GM18868 (cell line): ENCODE measurements at regions not wholly inside any gene's neighbourhood (a gene's known extent, or its start where the extent isn't known, plus 50 kb on each side); places are given as distances from the start of the nearest gene placed in this dataset.
"Not testable (repeated sequence)": the region's sequence is repeated elsewhere in the genome, so short reads cannot be mapped to it uniquely, and the experiment has no call there.

Source experiments
- ATAC-seq: cut with Tn5 transposase; IDR thresholded peaks from one replicate; pipeline ENCODE4 v1.9.1; 2021; ENCODE audit warnings: mild to moderate bottlenecking, moderate library complexity; ENCODE audit not compliant: unreplicated experiment

DNA sequence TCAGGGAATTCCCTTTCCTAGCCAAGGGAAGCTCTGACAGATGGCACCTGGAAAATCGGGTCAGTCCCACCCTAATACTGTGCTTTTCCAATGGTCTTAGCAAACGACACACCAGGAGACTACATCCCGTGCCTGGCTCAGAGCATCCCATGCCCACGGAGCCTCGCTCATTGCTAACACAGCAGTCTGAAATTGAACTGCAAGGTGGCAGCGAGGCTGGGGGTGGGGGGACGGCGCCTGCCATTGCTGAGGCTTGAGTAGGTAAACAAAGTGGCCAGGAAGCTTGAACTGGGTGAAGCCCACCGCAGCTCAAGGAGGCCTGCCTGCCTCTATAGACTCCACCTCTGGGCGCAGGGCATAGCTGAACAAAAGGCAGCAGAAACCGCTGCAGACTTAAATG, 279.5 kb upstream of the LUZP2 start:
- ATAC-seq, result not testable (repeated sequence)

DNA sequence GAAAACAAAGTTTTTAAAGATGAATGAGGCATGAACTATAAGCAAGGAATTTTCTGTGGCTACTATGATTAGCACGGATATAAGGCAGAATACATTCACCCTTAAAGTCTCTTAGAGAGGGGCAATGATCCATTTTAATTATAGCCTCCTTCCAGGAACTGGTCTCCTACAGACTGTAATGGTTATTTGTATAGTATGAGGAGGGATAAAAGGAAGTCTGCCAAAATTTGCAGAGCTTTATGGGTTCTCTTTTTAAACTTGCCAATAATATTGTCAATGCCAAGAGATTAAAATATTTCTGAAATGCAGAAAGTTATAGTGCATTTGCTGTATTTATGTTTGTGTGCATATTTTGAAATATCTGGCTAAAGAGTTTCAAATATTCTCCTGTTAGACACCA, 271.4 kb upstream of the LUZP2 start:
- ATAC-seq, result no peak

DNA sequence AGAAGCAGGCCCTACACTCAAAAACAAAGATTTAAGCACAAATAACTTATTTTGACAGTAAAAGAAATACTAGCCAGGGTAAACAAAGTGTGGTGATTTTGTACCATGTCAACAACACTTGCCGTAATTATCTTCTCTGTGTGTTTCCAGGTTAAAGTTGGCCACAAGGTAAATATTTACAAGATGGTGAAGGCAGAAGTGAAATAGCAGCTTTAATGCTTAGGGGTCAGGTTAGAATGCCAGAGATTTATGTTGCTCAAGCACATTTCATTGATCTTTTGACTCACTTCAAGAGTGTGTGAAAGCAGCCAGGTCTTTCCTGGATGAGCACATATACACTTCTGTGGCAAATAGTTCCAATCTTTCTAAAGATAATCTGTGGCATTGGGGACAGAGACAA, 270.2 kb upstream of the LUZP2 start:
- ATAC-seq, result no peak

DNA sequence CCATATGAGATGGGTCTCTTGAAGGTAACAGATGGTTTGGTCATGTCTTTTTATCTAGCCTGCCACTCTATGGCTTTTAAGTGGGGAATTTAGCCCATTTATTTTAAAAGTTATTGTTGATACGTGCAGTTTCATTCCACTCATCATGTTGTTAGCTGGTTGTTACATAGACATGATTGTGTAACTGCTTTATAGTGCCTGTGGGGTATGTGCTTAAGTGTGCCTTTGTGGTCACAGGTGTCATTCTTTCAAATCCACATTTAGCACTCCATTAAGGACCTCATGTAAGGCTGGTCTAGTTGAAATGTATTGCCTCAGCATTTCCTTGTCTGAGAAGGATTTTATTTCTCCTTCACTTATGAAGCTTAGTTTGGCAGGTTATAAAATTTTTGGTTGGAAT, 263.8 kb upstream of the LUZP2 start:
- no peak for ATAC-seq

DNA sequence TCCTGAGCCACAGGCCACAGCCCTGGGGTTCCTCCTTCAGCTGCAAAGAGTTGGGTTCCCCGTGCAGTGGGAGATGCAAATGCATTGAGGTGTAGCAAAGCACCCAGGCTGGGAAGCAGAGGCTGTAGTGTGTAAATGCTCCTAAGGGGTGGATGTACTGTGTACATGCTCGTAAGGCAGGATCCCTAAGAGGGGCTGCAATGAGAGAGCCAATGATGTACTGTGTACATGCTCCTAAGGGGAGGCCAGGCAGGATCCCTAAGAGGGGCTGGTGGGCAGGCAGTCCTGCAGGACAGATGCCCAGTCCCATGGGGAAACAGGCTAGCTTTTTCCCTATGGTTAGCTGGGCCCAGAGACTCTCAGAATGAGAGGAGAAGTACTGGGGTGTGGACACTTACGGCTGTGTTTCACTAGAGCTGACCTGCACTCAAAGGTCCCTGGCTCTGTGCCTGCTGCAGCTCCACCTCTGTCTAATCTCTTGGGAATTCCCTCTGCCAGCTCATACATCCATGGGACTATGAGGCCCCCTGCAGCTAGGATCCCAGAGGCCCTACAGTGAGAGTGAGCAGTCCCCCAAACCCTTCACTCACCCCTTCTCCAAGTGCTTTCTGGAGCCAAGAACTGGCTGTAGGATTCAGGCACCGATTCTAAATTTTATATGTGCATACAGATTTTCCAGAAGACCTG, 261.9 kb upstream of the LUZP2 start:
- ATAC-seq, result no peak

DNA sequence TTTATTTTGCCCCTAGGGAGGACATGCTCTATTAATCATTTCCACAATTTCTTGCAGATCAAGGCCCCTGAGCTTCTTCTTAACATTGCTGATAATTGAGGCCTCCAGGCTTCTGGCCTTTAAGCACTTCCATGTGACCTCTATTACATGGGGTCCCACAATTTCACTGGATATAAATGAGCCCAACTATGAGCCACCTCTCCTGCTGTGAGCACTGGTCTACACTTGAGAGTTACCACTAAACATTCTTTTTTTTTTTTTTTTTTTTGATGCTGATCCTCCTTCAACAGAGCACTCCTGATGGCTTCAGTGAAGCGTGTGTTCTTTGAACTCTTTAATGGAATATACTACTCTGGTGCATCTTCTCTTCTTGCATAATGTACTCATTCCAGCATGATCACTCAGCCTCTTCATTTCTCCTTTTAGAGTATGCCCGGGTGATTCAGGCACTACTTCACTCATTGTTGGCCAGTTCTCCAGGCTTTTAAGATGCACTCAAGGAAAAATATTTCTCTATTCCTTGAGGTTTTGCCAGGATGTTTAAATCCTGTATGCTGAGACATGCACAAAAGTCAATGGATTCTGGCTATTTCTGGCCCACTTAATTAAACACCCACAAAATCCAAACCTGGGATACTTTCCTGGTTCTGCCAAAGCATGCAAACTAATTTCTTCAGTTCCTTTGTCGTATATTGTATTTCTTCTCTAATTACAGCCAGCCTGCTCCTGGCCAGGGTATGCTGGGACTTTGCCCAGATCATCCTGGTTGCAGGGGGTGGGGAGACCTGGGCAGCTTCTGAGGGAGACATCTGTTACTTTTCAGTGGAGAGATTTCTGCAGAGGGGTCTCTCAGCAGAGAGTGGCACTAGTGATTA, 257.8 kb upstream of the LUZP2 start:
- ATAC-seq, result no peak

DNA sequence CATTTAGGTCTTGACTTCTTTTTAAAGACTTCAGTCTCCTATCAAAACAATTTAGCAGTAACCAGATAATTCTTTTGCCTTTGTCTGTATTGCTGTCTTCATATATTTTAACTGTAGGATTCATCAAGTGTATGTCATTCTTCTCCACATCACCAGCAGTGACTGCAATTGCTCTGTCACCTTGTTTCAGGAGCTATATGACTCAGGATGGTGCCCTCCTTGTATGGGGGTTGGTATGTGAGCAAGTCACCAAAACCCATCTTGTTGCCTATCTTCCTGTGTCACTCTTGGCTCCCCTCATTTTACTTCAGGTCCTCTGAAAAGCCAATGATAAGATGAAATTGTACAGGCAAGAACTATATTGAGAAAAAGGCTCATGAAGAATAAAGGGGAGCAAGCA, 256.9 kb upstream of the LUZP2 start:
- peak; percentile 43 for ATAC-seq

DNA sequence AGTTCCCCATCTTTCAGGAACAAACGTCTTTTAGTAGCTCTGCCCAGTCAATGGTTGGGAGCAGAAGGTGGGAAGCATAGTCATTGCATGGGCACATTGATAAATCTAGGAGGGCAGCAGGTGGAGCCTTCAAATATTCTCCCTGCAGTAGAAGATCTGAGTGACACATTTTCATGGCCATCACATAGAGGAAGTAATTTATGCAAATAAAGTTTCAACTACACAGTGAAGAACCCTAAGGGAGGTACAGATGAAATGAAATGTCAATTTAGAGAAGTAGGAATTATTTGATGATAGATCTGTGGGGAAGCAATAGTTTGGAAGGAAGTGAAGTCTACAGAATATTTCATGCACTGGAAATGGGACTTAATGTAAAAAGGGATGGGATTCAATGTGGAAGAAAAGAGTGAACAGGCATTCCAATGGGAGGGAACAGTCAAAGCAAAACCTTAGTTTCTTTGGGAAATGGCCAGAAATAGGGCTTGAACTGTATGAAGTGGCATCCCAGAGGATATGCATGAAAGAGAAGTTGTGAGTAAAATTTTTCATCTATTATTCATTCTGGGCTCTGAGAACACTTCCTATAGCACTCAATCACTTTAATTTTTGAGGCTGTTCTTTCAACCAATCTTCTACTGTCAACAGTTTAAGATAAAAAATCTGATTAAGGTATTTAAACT, 256.2 kb upstream of the LUZP2 start:
- ATAC-seq, result no peak

DNA sequence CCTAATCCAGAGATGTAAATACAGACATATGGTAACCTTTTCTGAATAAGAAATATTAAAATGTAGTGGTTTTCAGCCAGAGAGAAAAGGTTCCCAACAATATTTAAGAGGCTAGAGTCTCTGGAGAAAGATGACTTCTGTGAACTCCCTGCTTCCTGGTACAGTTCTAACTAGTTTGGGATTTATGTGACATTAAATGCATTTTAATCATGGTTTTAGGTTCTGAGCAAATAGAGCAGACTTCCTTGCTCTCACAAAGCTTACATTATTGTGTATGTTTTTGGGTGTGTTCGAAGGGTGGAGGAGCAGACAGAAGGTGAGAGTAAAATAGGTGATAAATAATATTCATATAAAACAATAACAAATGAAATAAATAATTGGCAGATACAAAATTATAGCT, 250.1 kb upstream of the LUZP2 start:
- ATAC-seq, result no peak

DNA sequence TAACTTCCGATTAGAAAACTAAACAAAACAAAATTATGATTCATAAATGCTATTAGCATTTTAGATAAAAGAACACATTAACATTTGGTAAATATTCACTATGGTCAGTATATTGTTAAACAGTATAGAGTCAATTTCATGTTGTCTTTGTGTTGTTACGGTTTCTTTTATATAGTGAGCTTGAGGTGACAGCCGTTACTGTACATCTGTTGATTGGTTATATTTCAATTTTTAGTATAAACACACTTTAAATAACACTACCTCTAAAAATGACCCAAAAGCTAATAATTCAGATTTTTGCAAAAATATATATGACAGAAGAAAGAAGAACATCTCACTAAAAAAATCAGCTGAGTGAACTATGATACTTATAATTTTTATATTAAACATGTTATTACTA, 249.0 kb upstream of the LUZP2 start:
- no peak for ATAC-seq

DNA sequence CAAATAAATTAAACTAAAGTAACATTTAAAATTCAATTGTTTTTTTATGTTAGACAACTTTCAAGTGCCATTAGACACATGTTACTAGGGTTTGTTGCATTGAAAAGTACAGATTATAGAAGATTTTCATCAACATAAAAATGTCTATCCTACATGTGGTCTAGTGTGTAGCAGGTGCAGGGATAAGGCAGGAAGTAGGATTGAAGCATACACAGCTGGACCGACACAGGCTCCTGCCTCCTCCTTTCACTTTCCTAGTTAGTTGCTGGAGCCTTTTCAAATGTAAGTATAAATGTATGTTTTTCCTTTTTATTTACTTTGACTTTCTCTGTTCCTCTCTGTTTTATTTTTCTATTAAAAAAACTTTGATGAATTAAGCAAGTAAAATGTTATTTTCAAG, 246.9 kb upstream of the LUZP2 start:
- ATAC-seq, result no peak

DNA sequence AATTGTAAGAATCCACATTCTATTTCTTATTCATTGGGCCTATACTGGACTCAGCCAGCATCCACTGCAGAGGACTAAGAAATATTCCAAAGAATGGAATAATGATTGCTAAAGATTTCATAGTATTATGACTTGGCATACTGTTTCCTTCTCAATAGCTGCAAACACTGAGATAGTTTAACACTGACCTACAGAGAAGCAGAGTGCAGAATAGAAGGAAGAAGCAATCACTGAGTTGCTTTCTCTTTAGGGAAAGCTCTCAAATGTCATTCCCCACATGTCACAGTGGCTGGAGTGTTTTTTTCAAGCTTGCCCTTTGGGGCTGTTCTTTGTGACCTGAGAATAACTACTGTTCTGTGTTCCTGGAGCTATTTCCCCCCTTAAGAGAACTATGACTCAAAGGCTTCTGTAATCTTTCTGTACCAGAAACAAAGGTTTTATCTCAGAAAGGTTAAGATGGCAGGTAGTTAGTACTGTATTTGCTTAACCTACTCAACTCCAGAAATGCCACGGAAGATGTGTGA, 243.6 kb upstream of the LUZP2 start:
- no peak for ATAC-seq

DNA sequence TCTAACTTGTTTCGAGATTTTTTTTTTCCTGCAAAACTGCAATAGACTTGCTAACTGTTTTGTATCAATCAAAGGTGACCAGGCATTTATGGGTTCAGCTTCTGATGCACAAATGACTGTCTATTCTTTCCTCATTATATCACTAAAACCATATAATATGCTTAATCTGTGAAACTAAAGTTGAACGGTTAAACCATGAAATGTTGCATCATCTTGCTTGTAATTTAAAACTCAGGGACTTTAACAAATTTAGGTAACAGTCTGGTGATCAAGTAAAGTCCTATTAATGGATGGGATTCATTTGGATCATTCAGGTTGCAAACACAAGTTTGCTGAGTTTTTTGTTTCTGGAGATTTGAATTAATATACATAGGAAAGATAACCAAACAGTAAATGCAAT, 232.0 kb upstream of the LUZP2 start:
- no peak for ATAC-seq

DNA sequence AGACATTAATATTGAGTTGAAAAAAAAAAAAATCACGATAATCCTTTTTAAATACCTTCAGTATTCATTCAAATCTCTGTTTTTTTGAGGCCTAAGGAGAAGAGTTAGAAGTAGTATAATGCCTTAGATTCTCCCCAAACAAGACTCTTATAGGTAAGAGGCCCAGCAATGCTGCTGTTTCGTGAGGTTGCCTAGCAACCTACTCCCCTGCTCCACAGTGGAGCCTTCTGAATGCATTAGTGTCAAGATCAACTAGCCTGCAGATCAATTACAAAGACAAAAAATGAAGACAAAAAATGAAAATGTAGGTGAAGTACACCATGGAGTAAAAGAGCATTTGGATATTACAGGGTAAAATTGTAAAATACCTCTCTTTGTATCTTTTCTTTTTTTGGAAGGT, 229.8 kb upstream of the LUZP2 start:
- ATAC-seq, result no peak

DNA sequence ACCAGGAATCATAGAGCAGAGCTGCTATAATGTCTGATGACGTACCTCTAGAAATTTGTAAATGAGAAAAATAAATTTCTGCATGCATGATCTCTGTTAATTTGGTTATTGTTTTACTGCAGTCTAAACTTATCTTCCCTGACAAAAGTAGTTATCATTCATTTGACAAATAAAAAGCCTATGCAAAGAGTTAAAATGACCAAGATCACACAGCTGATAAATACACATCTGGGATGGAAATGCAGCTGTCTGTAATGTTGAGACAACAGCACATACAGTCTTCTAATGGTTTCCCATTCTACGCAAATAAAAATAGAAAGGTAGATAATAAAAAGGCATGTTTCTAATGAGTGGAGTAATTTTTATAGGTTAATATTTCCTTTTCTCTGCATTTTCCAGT, 225.1 kb upstream of the LUZP2 start:
- no peak for ATAC-seq

DNA sequence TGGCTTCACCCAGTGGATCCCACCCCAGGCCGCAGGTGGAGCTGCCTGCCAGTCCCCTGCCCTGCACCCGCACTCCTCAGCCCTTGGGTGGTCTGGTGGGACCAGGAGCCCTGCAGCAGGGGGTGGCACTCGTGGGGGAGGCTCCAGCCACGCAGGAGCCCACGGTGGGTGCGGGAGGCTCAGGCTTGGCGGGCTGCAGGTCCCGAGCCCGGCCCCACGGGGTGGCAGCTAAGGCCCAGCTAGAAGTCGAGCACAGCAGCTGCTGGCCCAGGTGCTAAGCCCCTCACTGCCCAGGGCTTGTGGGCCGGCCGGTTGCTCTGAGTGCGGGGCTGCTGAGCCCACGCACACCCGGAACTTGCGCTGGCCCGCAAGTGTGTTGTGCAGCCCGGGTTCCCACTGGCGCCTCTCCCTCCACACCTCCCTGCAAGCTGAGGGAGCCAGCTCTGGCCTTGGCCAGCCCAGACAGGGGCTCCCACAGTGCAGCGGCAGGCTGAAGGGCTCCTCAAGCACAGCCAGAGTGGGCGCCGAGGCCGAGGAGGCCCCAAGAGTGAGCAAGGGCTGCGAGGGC, 222.6 kb upstream of the LUZP2 start:
- ATAC-seq, result not testable (repeated sequence)

DNA sequence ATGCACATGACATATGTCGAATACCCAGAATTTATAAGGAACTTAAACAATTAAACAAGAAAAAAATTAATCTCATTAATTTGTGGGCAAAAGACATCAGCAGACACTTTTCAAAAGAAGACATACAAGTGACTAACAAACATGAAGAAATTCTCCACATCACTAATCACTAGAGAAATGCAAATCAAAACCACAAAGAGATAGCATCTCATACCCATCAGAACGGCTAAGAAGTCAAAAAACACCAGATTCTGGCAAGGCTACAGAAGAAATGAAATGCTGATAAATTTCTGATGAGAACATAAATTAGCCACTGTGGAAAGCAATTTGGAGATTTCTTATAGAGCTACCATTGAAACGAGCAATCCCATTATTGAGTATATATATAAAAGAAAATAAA, 210.6 kb upstream of the LUZP2 start:
- no peak for ATAC-seq

DNA sequence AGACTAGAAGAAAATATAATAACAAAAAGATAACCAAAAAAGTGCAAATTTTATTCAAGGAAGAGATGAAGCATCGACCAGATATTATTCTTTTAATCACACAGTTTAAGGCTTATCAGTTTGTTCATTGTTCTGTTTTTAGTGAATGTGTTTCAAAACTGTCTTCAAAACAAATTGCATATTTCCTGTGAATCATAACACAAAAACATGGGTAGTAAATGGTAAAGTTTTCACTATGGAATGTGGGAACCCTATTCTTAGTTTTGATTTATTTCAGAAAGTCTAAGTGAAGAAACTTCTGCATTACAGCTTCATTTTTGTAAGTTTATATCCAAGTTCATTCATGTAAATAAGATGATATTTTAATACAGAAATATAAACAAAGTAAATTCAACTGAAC, 207.6 kb upstream of the LUZP2 start:
- no peak for ATAC-seq

DNA sequence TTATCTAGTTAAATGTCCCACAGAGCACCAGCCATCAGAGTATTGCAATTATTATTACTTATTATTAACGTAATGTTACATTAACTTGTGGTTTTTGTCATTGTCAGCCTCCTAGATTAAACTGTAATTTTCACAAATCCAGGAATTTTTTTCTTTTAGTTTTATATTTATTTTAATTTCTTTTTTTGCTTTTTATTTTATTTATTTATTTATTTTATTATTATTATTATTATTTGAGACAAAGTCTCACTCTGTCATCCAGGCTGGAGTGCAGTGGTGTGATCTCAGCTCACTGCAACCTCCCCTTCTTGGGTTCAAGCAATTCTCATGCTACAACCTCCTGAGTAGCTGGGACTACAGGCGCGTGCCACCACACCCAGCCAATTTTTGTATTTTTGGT, 202.9 kb upstream of the LUZP2 start:
- no peak for ATAC-seq

DNA sequence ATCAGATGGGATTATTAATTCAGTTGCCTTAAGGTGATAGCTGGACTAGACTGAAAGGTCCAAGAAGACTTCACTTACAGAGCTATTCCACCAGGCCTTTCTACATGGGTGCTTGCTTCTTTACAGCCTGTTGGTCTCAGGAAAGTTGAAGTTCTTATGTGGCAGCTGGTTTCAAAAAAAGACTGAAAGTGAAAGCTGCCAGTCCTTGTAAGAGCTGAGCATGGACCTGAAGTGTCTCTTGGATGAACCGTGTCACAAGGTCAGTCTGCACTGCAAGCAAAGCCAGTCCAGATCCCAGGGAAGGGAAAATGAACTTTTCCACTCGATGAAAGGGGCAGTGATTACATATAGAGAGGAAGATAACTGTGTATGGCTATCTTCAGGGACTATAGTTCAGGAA, 201.5 kb upstream of the LUZP2 start:
- ATAC-seq, result peak; percentile 48

DNA sequence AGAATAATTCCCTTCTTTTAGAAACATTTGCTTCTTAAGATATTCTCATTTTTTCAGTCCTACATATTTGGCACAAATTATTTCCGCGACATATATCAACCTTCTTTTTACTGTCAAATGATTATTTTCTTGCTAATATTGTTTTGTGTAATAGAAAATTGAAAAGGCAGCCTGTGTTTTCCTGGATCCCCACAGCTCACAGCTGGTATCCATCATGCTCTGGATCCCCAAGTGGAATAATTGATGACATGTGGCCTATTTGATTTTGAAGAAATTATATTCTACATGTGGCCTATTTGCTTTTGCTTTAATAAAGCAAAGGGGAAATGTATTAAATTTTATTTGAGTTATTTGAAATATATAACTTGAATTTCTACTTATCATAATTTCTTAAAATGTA, 199.4 kb upstream of the LUZP2 start:
- no peak for ATAC-seq
